GM10248 (cell line): ENCODE measurements at regions not wholly inside any gene's neighbourhood (a gene's known extent, or its start where the extent isn't known, plus 50 kb on each side); places are given as distances from the start of the nearest gene placed in this dataset.
"Not testable (repeated sequence)": the region's sequence is repeated elsewhere in the genome, so short reads cannot be mapped to it uniquely, and the experiment has no call there.

Source experiments
- CTCF ChIA-PET: fragments of 300-600 bp; sonication (Branson Sonifier 250); formaldehyde crosslinking; extraction: SDS; loops from one replicate; lab custom pipeline; 2021; ENCODE audit warnings: antibody characterized with exemption; lab: Yijun Ruan, JAX
- POLR2A ChIA-PET: fragments of 350-650 bp; sonication (Branson Sonifier 250); formaldehyde crosslinking; extraction: SDS; loops from one replicate; lab custom pipeline; 2020; ENCODE audit warnings: antibody characterized with exemption; lab: Yijun Ruan, JAX
- DNase-seq: peaks from one replicate; pipeline ENCODE4 v3.0.0; 2012; ENCODE audit errors: extremely low spot score
- CTCF ChIP-seq: IDR thresholded peaks from 2 replicates; pipeline ENCODE4 v1.5.1; 2012; ENCODE audit warnings: mild to moderate bottlenecking, low read depth; ENCODE audit errors: extremely low read depth, missing control alignments, control extremely low read depth

- DNase-seq, result no peak
- POLR2A ChIA-PET, result no interaction called here
- CTCF ChIA-PET, result interaction anchor here (1.8 kb wide), 1 partner anchor 12 kb away, joined by 7 read pairs; no protein-coding TSS in a partner anchor
- TF ChIP-seq CTCF, result no peak
Measured at GRCh38 chr5:130836729-130837649, 328.1 kb downstream of the HINT1 start.

GRCh38 chr5:130817598-130818384 is 347.3 kb downstream of the HINT1 start:
- DNase-seq, POLR2A ChIA-PET: not testable (repeated sequence)
- CTCF ChIA-PET, result interaction anchor here (2.0 kb wide), 1 partner anchor 12 kb away, joined by 6 read pairs; no protein-coding TSS in a partner anchor

GRCh38 chr5:130815246-130815645 is 349.8 kb downstream of the HINT1 start:
- TF ChIP-seq CTCF, result no peak
- DNase-seq, result no peak
- ChIA-PET POLR2A (interaction anchor here (0.6 kb wide), 1 partner anchor 30 kb away, joined by 3 read pairs; no protein-coding TSS in a partner anchor), CTCF (interaction anchor here (1.4 kb wide), 1 partner anchor 10 kb away, joined by 6 read pairs; no protein-coding TSS in a partner anchor)

- DNase-seq, result no peak
- CTCF ChIA-PET, result no interaction called here
- POLR2A ChIA-PET, result no interaction called here
- no peak for TF ChIP-seq CTCF
Measured at GRCh38 chr5:130808691-130809090, 356.4 kb downstream of the HINT1 start.

GRCh38 chr5:130805648-130806047 is 359.4 kb downstream of the HINT1 start:
- ChIA-PET CTCF (no interaction called here), POLR2A (no interaction called here)
- no peak for DNase-seq

GRCh38 chr5:130805036-130805435 is 360.0 kb downstream of the HINT1 start:
- DNase-seq, result no peak
- TF ChIP-seq CTCF, result no peak
- ChIA-PET CTCF (interaction anchor here (1.3 kb wide), 1 partner anchor 42 kb away, joined by 3 read pairs; no protein-coding TSS in a partner anchor), POLR2A (no interaction called here)

More at GRCh38 chr5:130805648-130806047, 359.4 kb downstream of the HINT1 start:
- TF ChIP-seq CTCF, result no peak
